GM12878 (cell line): ENCODE measurements at regions not wholly inside any gene's neighbourhood (a gene's known extent, or its start where the extent isn't known, plus 50 kb on each side); places are given as distances from the start of the nearest gene placed in this dataset.
"Not testable (repeated sequence)": the region's sequence is repeated elsewhere in the genome, so short reads cannot be mapped to it uniquely, and the experiment has no call there.

Experiments used
- ATAC-seq: fragments of 200-7000 bp; cut with Tn5 transposase; 3 replicates; pipeline ENCODE4 v1.9.1; 2020; ENCODE audit warnings: mild to moderate bottlenecking, moderate library complexity
- BruUV-seq: library from RNA; stranded (reverse); fragments of 400-500 nt; replicated peaks from 2 replicates; lab custom pipeline; 2021; lab: Mats Ljungman, UMichigan
- CTCF ChIA-PET: fragments of 300-600 bp; sonication (Branson Sonifier 250); formaldehyde crosslinking; extraction: SDS; loops from one replicate; lab custom pipeline; 2021; ENCODE audit warnings: inconsistent platforms; lab: Yijun Ruan, JAX
- POLR2A ChIA-PET: fragments of 350-600 bp; formaldehyde crosslinking; extraction: SDS; loops from one replicate; lab custom pipeline; 2021; ENCODE audit warnings: inconsistent platforms; lab: Charles Lee
- RAD21 ChIA-PET: fragments of 300-600 bp; sonication (Branson Sonifier 250); formaldehyde crosslinking; loops from one replicate; lab custom pipeline; 2023; ENCODE audit warnings: antibody characterized with exemption; ENCODE audit not compliant: unreplicated experiment; lab: Charles Lee
- SMC1A ChIA-PET: fragments of 300-600 bp; sonication (Branson Sonifier 250); formaldehyde crosslinking; loops from one replicate; lab custom pipeline; 2023; ENCODE audit not compliant: unreplicated experiment, uncharacterized antibody; lab: Charles Lee
- DNase-seq: peaks from one replicate; pipeline ENCODE4 v3.0.0-alpha.2; 2011; ENCODE audit warnings: low read depth, low spot score
- FAIRE-seq: peaks from 3 replicates; lab custom pipeline; 2011; peaks lifted over from hg19 to GRCh38; lab: Jason Lieb, UNC
- H2AFZ ChIP-seq: 2 replicates; pipeline ENCODE4 v1.6.0; 2011; ENCODE audit warnings: low read depth, low read length, control low read depth; ENCODE audit not compliant: control insufficient read depth
- H3K27ac ChIP-seq: 2 replicates; pipeline ENCODE4 v1.5.1; 2011; ENCODE audit warnings: control low read depth; ENCODE audit not compliant: control insufficient read depth, insufficient read depth
- H3K27me3 ChIP-seq, 2 experiments: replicated peaks in 1 of 2; 2 replicates each; pipeline versions ENCODE4 v1.6.0 to v1.6.1; 2011; ENCODE audit warnings: low read length in 1 of 2; ENCODE audit not compliant: control insufficient read depth in 2 of 2, insufficient read depth in 2 of 2
- H3K36me3 ChIP-seq, 2 experiments: 2 replicates each; pipeline ENCODE4 v1.5.1; 2011; ENCODE audit warnings: low read length in 1 of 2; ENCODE audit not compliant: control insufficient read depth in 2 of 2, insufficient read depth in 2 of 2
- H3K4me1 ChIP-seq: 2 replicates; pipeline ENCODE4 v1.6.1; 2011; ENCODE audit warnings: mild to moderate bottlenecking, low read length, moderate library complexity, mixed read lengths; ENCODE audit not compliant: control insufficient read depth, insufficient read depth
- H3K4me2 ChIP-seq: 2 replicates; pipeline ENCODE4 v1.6.0; 2011; ENCODE audit warnings: control low read depth; ENCODE audit not compliant: control insufficient read depth, insufficient read depth
- H3K4me3 ChIP-seq: fragments of 200-600 bp; sonication (generic); 2 replicates; pipeline ENCODE4 v1.5.1; 2016
- H3K79me2 ChIP-seq: 2 replicates; pipeline ENCODE4 v1.6.0; 2011; ENCODE audit warnings: low read length; ENCODE audit not compliant: control insufficient read depth, insufficient read depth
- H3K9ac ChIP-seq: 2 replicates; pipeline ENCODE4 v1.8.0; 2011; ENCODE audit warnings: low read length, control low read depth, mixed read lengths; ENCODE audit not compliant: control insufficient read depth, insufficient read depth
- H3K9me3 ChIP-seq: replicated peaks from 3 replicates; pipeline ENCODE4 v1.5.1; 2011; ENCODE audit warnings: mild to moderate bottlenecking, low read length; ENCODE audit not compliant: control insufficient read depth, insufficient read depth
- H4K20me1 ChIP-seq: 2 replicates; pipeline ENCODE4 v1.6.0; 2011; ENCODE audit not compliant: control insufficient read depth, insufficient read depth
- GABPA ChIP-seq: IDR thresholded peaks from 2 replicates; pipeline ENCODE4 v1.6.1; 2014; ENCODE audit warnings: antibody characterized with exemption, low read depth, mild to moderate bottlenecking, inconsistent platforms
- HDAC6 ChIP-seq: fragments of 200-600 bp; sonication (generic); IDR thresholded peaks from one replicate; pipeline ENCODE4 v1.8.0; 2017; ENCODE audit warnings: antibody characterized with exemption; ENCODE audit not compliant: unreplicated experiment
- IKZF2 ChIP-seq, 2 experiments: fragments of 450-650 bp; IDR thresholded peaks; 2 replicates each; pipeline ENCODE4 v1.6.1; 2017; ENCODE audit warnings: mild to moderate bottlenecking in 2 of 2, moderate library complexity in 2 of 2
- RBBP5 ChIP-seq: fragments of 200-600 bp; sonication (generic); conservative IDR thresholded peaks from 2 replicates; pipeline ENCODE4 v1.6.1; 2016
- ZNF384 ChIP-seq: IDR thresholded peaks from 2 replicates; pipeline ENCODE4 v1.6.1; 2012; ENCODE audit warnings: low read depth, mild to moderate bottlenecking, low read length, improper control_type of control experiment, borderline replicate concordance
- WGBS: methylation state at CpG from one replicate; pipeline ENCODE4 v1.1.6; 2016; ENCODE audit warnings: low lambda C conversion rate; ENCODE audit not compliant: insufficient replicate concordance, insufficient coverage; ENCODE audit errors: missing lambda C conversion rate; 5-methylcytosine and 5-hydroxymethylcytosine counted together
- in situ Hi-C: fragments of 300-500 bp; cut with MboI; formaldehyde crosslinking; loops from 9 replicates; pipeline ENCODE4 v1.14.3; 2018; ENCODE audit warnings: mixed read lengths
- intact Hi-C: fragments of 100-400 bp; cut with micrococcal nuclease; formaldehyde crosslinking; loops from one replicate; pipeline ENCODE4 v1.14.2; 2022; ENCODE audit not compliant: unreplicated experiment

DNA sequence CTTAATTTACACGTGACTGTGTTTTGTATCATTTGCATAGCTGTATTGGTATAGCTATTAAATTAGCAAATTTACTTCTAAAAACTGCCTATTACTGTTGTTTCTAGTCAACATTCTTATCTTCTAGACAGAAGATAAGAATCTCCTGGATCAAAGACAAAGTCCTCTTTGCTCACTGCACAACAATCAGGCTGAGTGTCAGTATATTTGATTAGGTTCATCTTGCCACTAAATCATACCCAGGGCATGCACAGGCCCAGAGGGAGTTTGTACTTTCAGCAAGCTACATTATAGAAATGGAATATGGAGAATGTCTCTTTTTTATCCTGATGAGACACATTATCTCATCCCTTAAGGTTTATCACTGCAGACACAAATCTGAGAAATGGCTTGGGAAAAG lies 579.1 kb downstream of the SLCO4C1 start:
- Histone ChIP-seq H3K27me3 (no peaks in the 10 kb centered on the region), H4K20me1 (no peaks in the 10 kb centered on the region), H3K27ac (no peak overlapping the region), H3K4me3 (no peak overlapping the region), H3K9ac (no peak overlapping the region), H3K4me1 (no peaks in the 10 kb centered on the region), H3K9me3 (no peaks in the 10 kb centered on the region), H2AFZ (no peak overlapping the region), H3K36me3 (no peaks in the 10 kb centered on the region), H3K4me2 (no peak overlapping the region), H3K79me2 (no peaks in the 10 kb centered on the region)
- no TSS peak for BruUV-seq
- no peak for TF ChIP-seq HDAC6
- TF ChIP-seq GABPA = no peak
- no peak for TF ChIP-seq IKZF2 (IDR thresholded peaks at IDR 0.05)
- no peak for TF ChIP-seq ZNF384
- no peak for TF ChIP-seq RBBP5
- WGBS = 17% methylated on average over 1 of the region's 1 CpG
- intact Hi-C loops (no loop called here), in situ Hi-C loops (no loop called here)
- CTCF ChIA-PET = no interaction called here
- ATAC-seq (no peak), DNase-seq (no peak), FAIRE-seq (no peak)
- RAD21 ChIA-PET = no interaction called here
- SMC1A ChIA-PET = no interaction called here
- POLR2A ChIA-PET = no interaction called here

DNA sequence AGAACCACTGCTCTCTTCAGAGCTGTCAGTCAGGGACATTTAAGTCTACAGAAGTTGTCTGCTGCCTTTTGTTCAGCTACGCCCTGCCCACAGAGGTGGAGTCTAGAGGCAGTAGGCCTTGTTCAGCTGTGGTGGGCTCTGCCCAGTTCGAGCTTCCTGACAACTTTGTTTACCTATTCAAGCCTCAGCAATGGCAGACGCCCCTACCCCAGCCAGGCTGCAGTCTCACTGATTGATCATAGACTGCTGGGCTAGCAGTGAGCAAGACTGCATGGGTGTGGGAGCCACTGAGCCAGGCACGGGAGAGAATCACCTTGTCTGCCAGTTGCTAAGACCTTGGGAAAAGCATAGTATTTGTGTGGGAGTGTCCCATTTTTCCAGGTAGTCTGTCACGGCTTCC lies 580.3 kb downstream of the SLCO4C1 start:
- CTCF ChIA-PET = interaction anchor here (0.8 kb wide), 1 partner anchor 9 kb away, joined by 3 read pairs; no protein-coding TSS in a partner anchor
- intact Hi-C loops, H4K20me1 ChIP-seq, H3K4me3 ChIP-seq, DNase-seq, H3K27me3 ChIP-seq, RAD21 ChIA-PET, H3K9me3 ChIP-seq, H3K4me2 ChIP-seq, H3K27ac ChIP-seq, FAIRE-seq, H3K79me2 ChIP-seq, H2AFZ ChIP-seq, SMC1A ChIA-PET, H3K36me3 ChIP-seq, POLR2A ChIA-PET, in situ Hi-C loops, BruUV-seq, H3K4me1 ChIP-seq, H3K9ac ChIP-seq, ATAC-seq: not testable (repeated sequence)
- 18% methylated on average over 5 of the region's 5 CpGs for WGBS
